Mesendoderm (in vitro differentiated cells): ENCODE measurements at regions not wholly inside any gene's neighbourhood (a gene's known extent, or its start where the extent isn't known, plus 50 kb on each side); places are given as distances from the start of the nearest gene placed in this dataset.

Experiments
- DNase-seq: peaks from one replicate; pipeline ENCODE4 v3.0.0; 2013
- H2AK5ac ChIP-seq: 2 replicates; pipeline ENCODE4 v1.6.1; 2013; ENCODE audit warnings: low read length, inconsistent platforms
- H2BK120ac ChIP-seq: 2 replicates; pipeline ENCODE4 v1.6.1; 2013; ENCODE audit warnings: low read depth, mild to moderate bottlenecking, low read length, moderate library complexity, mixed read lengths
- H2BK15ac ChIP-seq: replicated peaks from 2 replicates; pipeline ENCODE4 v1.6.1; 2013; ENCODE audit warnings: low read depth, mild to moderate bottlenecking, moderate library complexity
- H2BK5ac ChIP-seq: 2 replicates; pipeline ENCODE4 v1.6.1; 2013; ENCODE audit warnings: low read length, inconsistent platforms
- H3K18ac ChIP-seq: 2 replicates; pipeline ENCODE4 v1.6.1; 2013; ENCODE audit warnings: mild to moderate bottlenecking, low read length, mixed read lengths
- H3K23ac ChIP-seq: one replicate; pipeline ENCODE4 v1.6.1; 2013; ENCODE audit warnings: low read length
- H3K27ac ChIP-seq: 2 replicates; pipeline ENCODE4 v1.5.1; 2013; ENCODE audit warnings: low read depth, mild to moderate bottlenecking, inconsistent platforms, low read length, moderate library complexity
- H3K27me3 ChIP-seq: 2 replicates; pipeline ENCODE4 v1.6.1; 2013; ENCODE audit warnings: low read length, control low read depth, mild to moderate bottlenecking, inconsistent platforms; ENCODE audit not compliant: insufficient read depth, poor library complexity
- H3K36me3 ChIP-seq: 2 replicates; pipeline ENCODE4 v1.6.1; 2013; ENCODE audit warnings: low read length, inconsistent platforms; ENCODE audit not compliant: control insufficient read depth, insufficient read depth
- H3K4ac ChIP-seq: one replicate; pipeline ENCODE4 v1.6.1; 2013; ENCODE audit warnings: low read depth, mild to moderate bottlenecking, low read length, moderate library complexity
- H3K4me1 ChIP-seq: 2 replicates; pipeline ENCODE4 v1.6.1; 2013; ENCODE audit warnings: low read depth, low read length, inconsistent platforms; ENCODE audit not compliant: control insufficient read depth
- H3K4me2 ChIP-seq: 2 replicates; pipeline ENCODE4 v1.6.1; 2013; ENCODE audit warnings: low read length
- H3K4me3 ChIP-seq: 2 replicates; pipeline ENCODE4 v1.5.1; 2013; ENCODE audit warnings: mild to moderate bottlenecking, low read length
- H3K56ac ChIP-seq: one replicate; pipeline ENCODE4 v1.6.1; 2013; ENCODE audit warnings: low read length
- H3K79me1 ChIP-seq: 2 replicates; pipeline ENCODE4 v1.6.1; 2013; ENCODE audit warnings: low read length, inconsistent platforms
- H3K79me2 ChIP-seq: 2 replicates; pipeline ENCODE4 v1.6.1; 2013; ENCODE audit warnings: mild to moderate bottlenecking, low read length; ENCODE audit not compliant: control insufficient read depth, insufficient read depth
- H3K9ac ChIP-seq: 2 replicates; pipeline ENCODE4 v1.6.1; 2013; ENCODE audit warnings: low read length, inconsistent platforms
- H4K5ac ChIP-seq: one replicate; pipeline ENCODE4 v1.6.1; 2013; ENCODE audit warnings: low read length
- H4K8ac ChIP-seq: one replicate; pipeline ENCODE4 v1.6.1; 2013; ENCODE audit warnings: low read depth, mild to moderate bottlenecking, control low read depth, low read length, moderate library complexity
- WGBS: extraction: QIAGEN DNeasy Blood & Tissue Kit; methylation state at CpG from one replicate; pipeline ENCODE4 v1.1.7; 2013; ENCODE audit warnings: low lambda C conversion rate, missing lambda C conversion rate; ENCODE audit not compliant: insufficient coverage; ENCODE audit errors: extremely low coverage; 5-methylcytosine and 5-hydroxymethylcytosine counted together

GRCh38 chr5:2382776-2383697 lies 368.4 kb downstream of the IRX2 start:
- Histone ChIP-seq H3K4me3 (no peak overlapping the region), H3K18ac (no peak overlapping the region), H3K9ac (no peak overlapping the region), H3K27me3 (no peaks in the 10 kb centered on the region), H3K36me3 (no peaks in the 10 kb centered on the region), H4K5ac (no peak overlapping the region), H3K4me1 (no peaks in the 10 kb centered on the region), H2BK5ac (no peak overlapping the region), H3K23ac (no peak overlapping the region), H2BK15ac (no peak overlapping the region), H3K56ac (no peak overlapping the region), H3K79me1 (no peaks in the 10 kb centered on the region), H4K8ac (no peak overlapping the region), H3K79me2 (no peaks in the 10 kb centered on the region), H3K27ac (no peak overlapping the region), H3K4me2 (no peak overlapping the region), H2BK120ac (no peak overlapping the region), H3K4ac (no peak overlapping the region), H2AK5ac (no peak overlapping the region)
- WGBS, result no CpG with 5 or more reads among the region's 20 CpGs
- DNase-seq, result no peak

GRCh38 chr5:2381861-2382260 lies 369.6 kb downstream of the IRX2 start:
- no peak overlapping the region for H3K9ac ChIP-seq
- H3K36me3 ChIP-seq, result no peaks in the 10 kb centered on the region
- H2AK5ac ChIP-seq, result no peak overlapping the region
- no peak overlapping the region for H3K27ac ChIP-seq
- no peaks in the 10 kb centered on the region for H3K79me2 ChIP-seq
- no peak overlapping the region for H4K8ac ChIP-seq
- H3K56ac ChIP-seq, result no peak overlapping the region
- H2BK15ac ChIP-seq, result no peak overlapping the region
- no peaks in the 10 kb centered on the region for H3K79me1 ChIP-seq
- H3K23ac ChIP-seq, result no peak overlapping the region
- WGBS, result no CpG with 5 or more reads among the region's 5 CpGs
- no peak for DNase-seq
- no peaks in the 10 kb centered on the region for H3K27me3 ChIP-seq
- no peak overlapping the region for H3K4ac ChIP-seq
- H2BK5ac ChIP-seq, result no peak overlapping the region
- H3K4me3 ChIP-seq, result no peak overlapping the region
- H4K5ac ChIP-seq, result no peak overlapping the region
- H3K18ac ChIP-seq, result no peak overlapping the region
- no peaks in the 10 kb centered on the region for H3K4me1 ChIP-seq
- H3K4me2 ChIP-seq, result no peak overlapping the region
- no peak overlapping the region for H2BK120ac ChIP-seq

DNA sequence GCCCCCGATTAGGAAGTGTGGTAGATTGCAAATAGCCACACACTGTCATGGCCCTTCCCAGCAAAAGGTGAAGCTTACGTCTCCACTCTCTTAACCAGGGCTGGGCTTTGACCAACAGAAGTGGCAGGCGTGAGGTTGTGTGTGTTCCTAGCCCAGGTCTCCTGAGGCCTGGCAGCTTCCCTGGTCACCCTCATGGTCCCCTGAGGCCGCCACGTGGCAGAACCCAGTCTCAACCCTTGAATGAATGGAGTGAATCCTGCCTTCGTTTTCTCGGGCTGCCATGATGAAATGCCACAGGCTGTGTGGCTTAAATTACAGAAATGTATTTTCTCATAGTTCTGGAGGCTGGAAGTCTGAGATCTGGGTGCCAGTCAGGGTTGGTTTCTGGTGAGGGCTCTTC lies 370.4 kb downstream of the IRX2 start:
- no peaks in the 10 kb centered on the region for H3K79me1 ChIP-seq
- no peak overlapping the region for H2BK5ac ChIP-seq
- no peak overlapping the region for H3K56ac ChIP-seq
- H4K5ac ChIP-seq, result no peak overlapping the region
- H2BK120ac ChIP-seq, result no peak overlapping the region
- H3K27ac ChIP-seq, result no peak overlapping the region
- H3K18ac ChIP-seq, result no peak overlapping the region
- H3K4me1 ChIP-seq, result no peaks in the 10 kb centered on the region
- H3K4me3 ChIP-seq, result no peak overlapping the region
- H3K79me2 ChIP-seq, result no peaks in the 10 kb centered on the region
- no peak overlapping the region for H3K4me2 ChIP-seq
- no peak overlapping the region for H2AK5ac ChIP-seq
- H3K23ac ChIP-seq, result no peak overlapping the region
- no peak overlapping the region for H3K9ac ChIP-seq
- no CpG with 5 or more reads among the region's 7 CpGs for WGBS
- H3K4ac ChIP-seq, result no peak overlapping the region
- no peaks in the 10 kb centered on the region for H3K27me3 ChIP-seq
- H3K36me3 ChIP-seq, result no peaks in the 10 kb centered on the region
- no peak overlapping the region for H4K8ac ChIP-seq
- no peak overlapping the region for H2BK15ac ChIP-seq
- no peak for DNase-seq

DNA sequence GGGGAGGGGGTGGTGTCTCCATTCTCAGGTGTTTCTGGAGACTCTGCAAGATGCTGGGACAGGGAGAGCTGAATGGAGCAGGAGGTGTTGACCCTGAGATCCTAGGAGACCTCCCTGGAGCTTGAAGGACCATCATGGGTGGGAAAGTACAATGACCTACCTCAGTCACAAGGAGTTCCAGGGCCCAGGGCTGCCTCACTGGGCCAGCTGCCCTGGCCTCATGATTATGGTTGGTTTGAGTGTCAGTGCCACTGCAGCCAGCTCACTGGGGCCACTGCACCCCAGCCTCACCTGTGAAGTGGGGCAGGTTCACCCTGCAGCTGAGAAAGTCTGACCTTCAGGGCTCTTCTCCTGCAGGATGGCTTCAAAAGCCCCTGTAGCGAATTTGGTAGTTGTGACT lies 372.5 kb downstream of the IRX2 start:
- Histone ChIP-seq H3K56ac (no peak overlapping the region), H3K79me1 (no peaks in the 10 kb centered on the region), H3K18ac (no peak overlapping the region), H3K79me2 (no peaks in the 10 kb centered on the region), H3K9ac (no peak overlapping the region), H3K27ac (no peak overlapping the region), H2BK15ac (no peak overlapping the region), H3K4me2 (no peak overlapping the region), H3K23ac (no peak overlapping the region), H2BK120ac (no peak overlapping the region), H3K27me3 (no peaks in the 10 kb centered on the region), H2BK5ac (no peak overlapping the region), H4K5ac (no peak overlapping the region), H3K4me3 (no peak overlapping the region), H4K8ac (no peak overlapping the region), H3K36me3 (no peaks in the 10 kb centered on the region), H3K4me1 (no peaks in the 10 kb centered on the region), H3K4ac (no peak overlapping the region), H2AK5ac (no peak overlapping the region)
- no CpG with 5 or more reads among the region's 1 CpG for WGBS
- no peak for DNase-seq

DNA sequence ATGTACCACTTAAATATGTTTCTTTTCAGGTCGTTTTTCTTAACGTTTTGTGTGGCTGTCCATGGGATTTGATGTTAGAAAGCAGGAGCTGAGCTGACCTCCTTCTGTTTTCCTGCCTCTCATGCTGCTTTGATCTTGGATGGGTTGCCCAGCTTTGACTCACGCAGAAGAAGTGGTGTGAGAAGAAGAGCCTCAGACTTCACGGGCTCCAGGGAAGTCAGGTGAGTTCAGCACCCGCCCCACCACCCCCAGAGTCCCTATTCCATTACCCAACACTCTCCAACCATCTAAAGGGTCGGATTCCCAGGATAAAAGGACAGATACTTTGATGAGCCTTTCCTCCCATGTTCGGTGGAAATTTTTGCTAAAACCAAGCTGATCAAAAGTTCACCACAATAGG lies 373.4 kb downstream of the IRX2 start:
- no peak overlapping the region for H3K4me2 ChIP-seq
- no peak overlapping the region for H3K4me3 ChIP-seq
- H2BK120ac ChIP-seq, result no peak overlapping the region
- no peaks in the 10 kb centered on the region for H3K4me1 ChIP-seq
- H3K56ac ChIP-seq, result no peak overlapping the region
- H2BK5ac ChIP-seq, result no peak overlapping the region
- no peak overlapping the region for H2AK5ac ChIP-seq
- H3K23ac ChIP-seq, result no peak overlapping the region
- H3K27ac ChIP-seq, result no peak overlapping the region
- H3K79me2 ChIP-seq, result no peaks in the 10 kb centered on the region
- no peaks in the 10 kb centered on the region for H3K27me3 ChIP-seq
- H3K36me3 ChIP-seq, result no peaks in the 10 kb centered on the region
- no peak overlapping the region for H4K5ac ChIP-seq
- H2BK15ac ChIP-seq, result no peak overlapping the region
- no peak for DNase-seq
- no CpG with 5 or more reads among the region's 7 CpGs for WGBS
- H3K4ac ChIP-seq, result no peak overlapping the region
- no peak overlapping the region for H3K9ac ChIP-seq
- no peak overlapping the region for H3K18ac ChIP-seq
- H4K8ac ChIP-seq, result no peak overlapping the region
- H3K79me1 ChIP-seq, result no peaks in the 10 kb centered on the region

GRCh38 chr5:2376486-2376885 lies 375.0 kb downstream of the IRX2 start:
- Histone ChIP-seq H4K5ac (no peak overlapping the region), H3K4me2 (no peak overlapping the region), H3K9ac (no peak overlapping the region), H3K27me3 (no peaks in the 10 kb centered on the region), H2BK5ac (no peak overlapping the region), H3K4me3 (no peak overlapping the region), H3K23ac (no peak overlapping the region), H2BK15ac (no peak overlapping the region), H2AK5ac (no peak overlapping the region), H3K79me1 (no peaks in the 10 kb centered on the region), H3K18ac (no peak overlapping the region), H4K8ac (no peak overlapping the region), H3K36me3 (no peaks in the 10 kb centered on the region), H3K4ac (no peak overlapping the region), H3K4me1 (no peaks in the 10 kb centered on the region), H3K27ac (no peak overlapping the region), H3K56ac (no peak overlapping the region), H3K79me2 (no peaks in the 10 kb centered on the region), H2BK120ac (no peak overlapping the region)
- no CpG with 5 or more reads among the region's 6 CpGs for WGBS
- no peak for DNase-seq
